MM.1S (cell line): ENCODE measurements at regions not wholly inside any gene's neighbourhood (a gene's known extent, or its start where the extent isn't known, plus 50 kb on each side); places are given as distances from the start of the nearest gene placed in this dataset.

Source experiments
- DNase-seq: peaks from one replicate; pipeline ENCODE4 v3.0.0-alpha.2; 2015
- H2AFZ ChIP-seq: fragments of 300-600 bp; sonication (generic); 2 replicates; pipeline ENCODE4 v1.6.0; 2016; ENCODE audit warnings: antibody characterized with exemption, low read length
- H3F3A ChIP-seq: fragments of 300-600 bp; sonication (generic); 2 replicates; pipeline ENCODE4 v1.6.1; 2016; ENCODE audit warnings: mild to moderate bottlenecking, antibody characterized with exemption, low read length, moderate library complexity, mixed read lengths; ENCODE audit not compliant: insufficient read depth
- H3K27ac ChIP-seq: fragments of 300-600 bp; sonication (generic); 2 replicates; pipeline ENCODE4 v1.5.1; 2016; ENCODE audit warnings: mild to moderate bottlenecking, low read length
- H3K27me3 ChIP-seq: fragments of 300-600 bp; sonication (generic); replicated peaks from 2 replicates; pipeline ENCODE4 v1.6.0; 2016; ENCODE audit warnings: low read length; ENCODE audit not compliant: insufficient read depth
- H3K36me3 ChIP-seq: fragments of 300-600 bp; sonication (generic); replicated peaks from 2 replicates; pipeline ENCODE4 v1.6.1; 2016; ENCODE audit warnings: mild to moderate bottlenecking, low read length, mixed read lengths; ENCODE audit not compliant: insufficient read depth
- H3K4me1 ChIP-seq: fragments of 300-600 bp; sonication (generic); 2 replicates; pipeline ENCODE4 v1.6.1; 2016; ENCODE audit warnings: low read length, mixed read lengths
- H3K4me2 ChIP-seq: fragments of 300-600 bp; sonication (generic); 2 replicates; pipeline ENCODE4 v1.6.0; 2016; ENCODE audit warnings: low read depth, low read length
- H3K4me3 ChIP-seq: fragments of 300-600 bp; sonication (generic); 2 replicates; pipeline ENCODE4 v1.5.1; 2016; ENCODE audit warnings: low read length, mixed read lengths
- H3K79me2 ChIP-seq: fragments of 300-600 bp; sonication (generic); 2 replicates; pipeline ENCODE4 v1.6.1; 2016; ENCODE audit warnings: mixed run types, low read length, mixed read lengths
- H3K9ac ChIP-seq: fragments of 300-600 bp; sonication (generic); 2 replicates; pipeline ENCODE4 v1.6.1; 2016; ENCODE audit warnings: low read length, mixed read lengths
- H3K9me2 ChIP-seq: fragments of 300-600 bp; sonication (generic); replicated peaks from 2 replicates; pipeline ENCODE4 v1.6.1; 2016; ENCODE audit warnings: mild to moderate bottlenecking, low read length, mixed read lengths; ENCODE audit not compliant: insufficient read depth
- H3K9me3 ChIP-seq: fragments of 300-600 bp; sonication (generic); replicated peaks from 2 replicates; pipeline ENCODE4 v1.6.1; 2016; ENCODE audit warnings: mild to moderate bottlenecking, low read length, mixed read lengths; ENCODE audit not compliant: insufficient read depth
- H4K20me1 ChIP-seq: fragments of 300-600 bp; sonication (generic); 2 replicates; pipeline ENCODE4 v1.6.1; 2016; ENCODE audit warnings: mild to moderate bottlenecking, low read length, moderate library complexity, mixed read lengths; ENCODE audit not compliant: insufficient read depth
- EZH2 ChIP-seq: fragments of 300-600 bp; sonication (generic); optimal IDR thresholded peaks from 2 replicates; pipeline ENCODE3; 2017; ENCODE audit warnings: low read depth, mild to moderate bottlenecking, antibody characterized with exemption, low read length, mixed read lengths
- EZH2phosphoT487 ChIP-seq: fragments of 300-600 bp; sonication (generic); IDR thresholded peaks from 2 replicates; pipeline ENCODE4 v1.6.1; 2018; ENCODE audit warnings: antibody characterized with exemption, low read length
- TF ChIP-seq, protein P1 (sequence below): fragments of 300-600 bp; sonication (generic); IDR thresholded peaks from 2 replicates; pipeline ENCODE4 v1.5.1; 2016; ENCODE audit warnings: antibody characterized with exemption, low read length, mixed read lengths

DNA sequence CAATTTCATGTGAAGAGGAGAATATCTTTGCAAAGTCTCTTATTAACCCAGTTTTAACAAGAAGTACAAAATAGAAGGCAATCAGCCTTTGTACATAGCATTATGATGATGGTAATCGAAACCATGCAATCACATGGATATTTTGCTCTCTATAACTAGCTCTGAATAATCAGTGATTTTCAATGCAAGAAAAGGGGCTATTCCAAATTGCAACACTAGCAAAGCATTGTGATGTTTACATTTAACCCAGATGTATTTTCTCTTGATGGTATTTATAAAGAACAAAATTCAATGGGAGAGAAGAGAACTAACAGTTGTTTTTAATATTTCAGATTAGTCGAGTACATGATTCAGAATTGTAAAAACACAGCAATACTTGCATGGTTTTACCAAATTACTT lies 437.5 kb upstream of the DMAC1 start:
- Histone ChIP-seq H3K9ac (no peak overlapping the region), H3F3A (no peaks in the 10 kb centered on the region)

DNA sequence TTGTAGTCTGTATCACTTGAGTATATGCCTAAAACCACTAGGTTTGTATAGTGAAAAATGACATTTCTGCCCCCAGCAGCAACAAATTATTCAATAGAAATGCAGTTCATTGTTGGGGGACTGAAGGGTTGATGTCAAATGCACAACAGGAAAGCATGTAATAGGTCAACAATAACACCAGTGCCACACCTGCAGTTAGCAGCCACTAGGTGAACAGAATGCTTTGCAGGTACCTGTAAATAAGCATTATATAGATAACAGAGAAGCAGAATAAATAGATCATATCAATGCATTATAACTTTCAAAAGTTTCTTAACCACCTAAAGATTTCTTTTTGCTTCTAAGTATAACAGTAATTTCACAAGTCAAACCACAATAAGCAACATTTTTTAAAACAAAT lies 435.9 kb upstream of the DMAC1 start:
- no peaks in the 10 kb centered on the region for H3F3A ChIP-seq
- no peaks in the 10 kb centered on the region for H3K36me3 ChIP-seq
- no peak overlapping the region for H3K27ac ChIP-seq
- no peaks in the 10 kb centered on the region for H3K4me1 ChIP-seq
- DNase-seq: no peak
- no peak overlapping the region for H3K4me2 ChIP-seq
- H3K4me3 ChIP-seq: no peak overlapping the region
- H3K9ac ChIP-seq: no peak overlapping the region
- TF ChIP-seq EZH2 (no peak), EZH2phosphoT487 (no peak)
- TF ChIP-seq, protein P1, sequence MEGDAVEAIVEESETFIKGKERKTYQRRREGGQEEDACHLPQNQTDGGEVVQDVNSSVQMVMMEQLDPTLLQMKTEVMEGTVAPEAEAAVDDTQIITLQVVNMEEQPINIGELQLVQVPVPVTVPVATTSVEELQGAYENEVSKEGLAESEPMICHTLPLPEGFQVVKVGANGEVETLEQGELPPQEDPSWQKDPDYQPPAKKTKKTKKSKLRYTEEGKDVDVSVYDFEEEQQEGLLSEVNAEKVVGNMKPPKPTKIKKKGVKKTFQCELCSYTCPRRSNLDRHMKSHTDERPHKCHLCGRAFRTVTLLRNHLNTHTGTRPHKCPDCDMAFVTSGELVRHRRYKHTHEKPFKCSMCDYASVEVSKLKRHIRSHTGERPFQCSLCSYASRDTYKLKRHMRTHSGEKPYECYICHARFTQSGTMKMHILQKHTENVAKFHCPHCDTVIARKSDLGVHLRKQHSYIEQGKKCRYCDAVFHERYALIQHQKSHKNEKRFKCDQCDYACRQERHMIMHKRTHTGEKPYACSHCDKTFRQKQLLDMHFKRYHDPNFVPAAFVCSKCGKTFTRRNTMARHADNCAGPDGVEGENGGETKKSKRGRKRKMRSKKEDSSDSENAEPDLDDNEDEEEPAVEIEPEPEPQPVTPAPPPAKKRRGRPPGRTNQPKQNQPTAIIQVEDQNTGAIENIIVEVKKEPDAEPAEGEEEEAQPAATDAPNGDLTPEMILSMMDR: no peak
- H3K79me2 ChIP-seq: no peaks in the 10 kb centered on the region
- H3K9me2 ChIP-seq: no peaks in the 10 kb centered on the region
- no peaks in the 10 kb centered on the region for H3K9me3 ChIP-seq
- no peak overlapping the region for H2AFZ ChIP-seq
- H3K27me3 ChIP-seq: no peaks in the 10 kb centered on the region
- H4K20me1 ChIP-seq: no peaks in the 10 kb centered on the region

More for the DNA sequence above, 437.5 kb upstream of the DMAC1 start:
- H3K9me2 ChIP-seq: no peaks in the 10 kb centered on the region
- H3K4me1 ChIP-seq: no peaks in the 10 kb centered on the region
- no peak overlapping the region for H3K27ac ChIP-seq
- no peak for TF ChIP-seq EZH2
- no peak for TF ChIP-seq EZH2phosphoT487
- TF ChIP-seq, protein P1: no peak
- no peaks in the 10 kb centered on the region for H3K79me2 ChIP-seq
- no peak overlapping the region for H2AFZ ChIP-seq
- no peaks in the 10 kb centered on the region for H4K20me1 ChIP-seq
- no peak overlapping the region for H3K4me3 ChIP-seq
- no peaks in the 10 kb centered on the region for H3K27me3 ChIP-seq
- no peak for DNase-seq
- no peaks in the 10 kb centered on the region for H3K36me3 ChIP-seq
- no peaks in the 10 kb centered on the region for H3K9me3 ChIP-seq
- H3K4me2 ChIP-seq: no peak overlapping the region

DNA sequence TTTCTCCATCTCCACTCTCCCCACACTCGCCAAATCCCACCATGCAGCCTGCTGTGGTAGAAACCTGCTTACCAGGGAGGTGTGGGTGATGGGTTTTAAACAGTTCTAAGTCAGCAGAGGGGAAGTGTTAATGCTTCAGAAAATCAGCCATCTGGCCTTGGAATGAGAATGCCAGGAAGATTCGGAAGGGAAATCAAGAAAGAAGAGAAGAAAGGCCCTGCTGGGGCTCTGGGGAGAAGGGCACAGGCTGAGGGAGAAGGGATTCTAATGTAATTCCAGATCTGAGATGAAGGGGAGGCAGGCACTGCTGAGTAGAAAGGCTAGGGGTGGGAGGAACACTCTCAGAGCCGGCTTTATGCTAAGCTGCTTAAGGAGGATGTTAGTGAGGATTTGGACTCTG lies 434.7 kb upstream of the DMAC1 start:
- Histone ChIP-seq H3K4me2 (no peak overlapping the region), H3K9me2 (no peaks in the 10 kb centered on the region), H3K27me3 (no peaks in the 10 kb centered on the region), H3K4me1 (no peaks in the 10 kb centered on the region), H3K9ac (no peak overlapping the region), H3F3A (no peaks in the 10 kb centered on the region), H3K79me2 (no peaks in the 10 kb centered on the region), H3K27ac (no peak overlapping the region), H2AFZ (no peak overlapping the region), H3K4me3 (no peak overlapping the region), H4K20me1 (no peaks in the 10 kb centered on the region), H3K36me3 (no peaks in the 10 kb centered on the region), H3K9me3 (no peaks in the 10 kb centered on the region)
- DNase-seq: no peak
- no peak for TF ChIP-seq EZH2phosphoT487
- no peak for TF ChIP-seq EZH2
- TF ChIP-seq, protein P1: no peak
